WTC11 (cell line): ENCODE measurements at regions not wholly inside any gene's neighbourhood (a gene's known extent, or its start where the extent isn't known, plus 50 kb on each side); places are given as distances from the start of the nearest gene placed in this dataset.

Experiments
- ATAC-seq: fragments of 200-7000 bp; cut with Tn5 transposase; 2 replicates; pipeline ENCODE4 v1.10.0; 2021; ENCODE audit warnings: mild to moderate bottlenecking, moderate library complexity
- CTCF ChIA-PET: fragments of 300-600 bp; sonication (Branson Sonifier 250); formaldehyde crosslinking; loops from one replicate; lab custom pipeline; 2021; ENCODE audit warnings: antibody characterized with exemption; lab: Charles Lee
- POLR2A ChIA-PET: fragments of 350-600 bp; sonication (Branson Sonifier 250); formaldehyde crosslinking; loops from one replicate; lab custom pipeline; 2021; ENCODE audit warnings: antibody characterized with exemption; lab: Charles Lee
- DNase-seq: peaks from one replicate; pipeline ENCODE4 v3.0.0; 2021; ENCODE audit warnings: low spot score
- H3K27ac Mint-ChIP-seq: 2 replicates; pipeline ENCODE4 v1.8.0; 2021; ENCODE audit warnings: mixed read lengths
- H3K27me3 Mint-ChIP-seq: 2 replicates; pipeline ENCODE4 v1.8.0; 2021; ENCODE audit warnings: low read depth, mild to moderate bottlenecking, moderate library complexity, mixed read lengths
- H3K36me3 Mint-ChIP-seq: 2 replicates; pipeline ENCODE4 v1.8.0; 2021; ENCODE audit warnings: mixed read lengths
- H3K4me1 Mint-ChIP-seq: 2 replicates; pipeline ENCODE4 v1.8.0; 2022; ENCODE audit warnings: mixed read lengths
- H3K4me3 Mint-ChIP-seq: 2 replicates; pipeline ENCODE4 v1.8.0; 2021; ENCODE audit warnings: mild to moderate bottlenecking, moderate library complexity, mixed read lengths
- H3K9me3 Mint-ChIP-seq: 2 replicates; pipeline ENCODE4 v1.8.0; 2021; ENCODE audit warnings: mixed read lengths
- ATF1 ChIP-seq: sonication (generic); formaldehyde crosslinking; IDR thresholded peaks from 2 replicates; pipeline ENCODE4 v1.8.1; 2023; ENCODE audit warnings: mild to moderate bottlenecking, moderate library complexity, missing genetic modification reagents
- ATF3 ChIP-seq: sonication (generic); formaldehyde crosslinking; conservative IDR thresholded peaks from 2 replicates; pipeline ENCODE4 v1.8.1; 2022; ENCODE audit warnings: mild to moderate bottlenecking, missing genetic modification reagents
- ATF6 ChIP-seq: sonication (generic); formaldehyde crosslinking; IDR thresholded peaks from 2 replicates; pipeline ENCODE4 v1.8.1; 2023; ENCODE audit warnings: mild to moderate bottlenecking, missing genetic modification reagents
- CBFB ChIP-seq: sonication (generic); formaldehyde crosslinking; IDR thresholded peaks from 2 replicates; pipeline ENCODE4 v1.8.1; 2022; ENCODE audit warnings: mild to moderate bottlenecking, low read depth, missing genetic modification reagents
- ELF4 ChIP-seq: sonication (generic); formaldehyde crosslinking; IDR thresholded peaks from 2 replicates; pipeline ENCODE4 v1.8.1; 2022; ENCODE audit warnings: low read depth, mild to moderate bottlenecking, moderate library complexity, missing genetic modification reagents
- ETV6 ChIP-seq: sonication (generic); formaldehyde crosslinking; IDR thresholded peaks from 2 replicates; pipeline ENCODE4 v1.8.1; 2022; ENCODE audit warnings: mild to moderate bottlenecking, missing genetic modification reagents
- FOXJ3 ChIP-seq: sonication (generic); formaldehyde crosslinking; IDR thresholded peaks from 2 replicates; pipeline ENCODE4 v1.9.0; 2021; ENCODE audit warnings: missing genetic modification reagents, mild to moderate bottlenecking, borderline replicate concordance
- FOXP1 ChIP-seq: sonication (generic); formaldehyde crosslinking; IDR thresholded peaks from 2 replicates; pipeline ENCODE4 v1.8.0; 2022; ENCODE audit warnings: missing genetic modification reagents, mild to moderate bottlenecking, moderate library complexity, borderline replicate concordance
- GABPB1 ChIP-seq: sonication (generic); formaldehyde crosslinking; IDR thresholded peaks from 2 replicates; pipeline ENCODE4 v1.8.1; 2023; ENCODE audit warnings: mild to moderate bottlenecking, missing genetic modification reagents
- GRHL2 ChIP-seq: fragments of 250-450 bp; sonication (Bioruptor Pico); IDR thresholded peaks from 2 replicates; pipeline ENCODE4 v1.8.0; 2022; ENCODE audit warnings: mild to moderate bottlenecking, moderate library complexity; ENCODE audit not compliant: insufficient replicate concordance, severe bottlenecking
- JAZF1 ChIP-seq: fragments of 250-450 bp; sonication (Bioruptor Pico); IDR thresholded peaks from 2 replicates; pipeline ENCODE4 v1.9.0; 2021; ENCODE audit warnings: moderate library complexity, mild to moderate bottlenecking, inconsistent platforms
- KAT7 ChIP-seq: sonication (generic); formaldehyde crosslinking; IDR thresholded peaks from 2 replicates; pipeline ENCODE4 v1.8.1; 2023; ENCODE audit warnings: missing genetic modification reagents, mild to moderate bottlenecking, borderline replicate concordance
- NR1H2 ChIP-seq: sonication (generic); formaldehyde crosslinking; IDR thresholded peaks from 2 replicates; pipeline ENCODE4 v1.9.0; 2021; ENCODE audit warnings: mild to moderate bottlenecking, moderate library complexity, missing genetic modification reagents
- PRRX2 ChIP-seq: fragments of 250-450 bp; sonication (Bioruptor Pico); IDR thresholded peaks from 2 replicates; pipeline ENCODE4 v1.8.0; 2021; ENCODE audit warnings: mild to moderate bottlenecking
- SMAD3 ChIP-seq: sonication (generic); formaldehyde crosslinking; IDR thresholded peaks from 2 replicates; pipeline ENCODE4 v1.8.0; 2022; ENCODE audit warnings: missing genetic modification reagents, mild to moderate bottlenecking, borderline replicate concordance
- TEAD1 ChIP-seq: sonication (generic); formaldehyde crosslinking; IDR thresholded peaks from 2 replicates; pipeline ENCODE4 v1.8.0; 2022; ENCODE audit warnings: mild to moderate bottlenecking, missing genetic modification reagents
- TP53 ChIP-seq: sonication (generic); formaldehyde crosslinking; IDR thresholded peaks from 2 replicates; pipeline ENCODE4 v1.8.1; 2023; ENCODE audit warnings: mild to moderate bottlenecking, missing genetic modification reagents
- USF1 ChIP-seq: sonication (generic); formaldehyde crosslinking; IDR thresholded peaks from 2 replicates; pipeline ENCODE4 v1.8.0; 2022; ENCODE audit warnings: mild to moderate bottlenecking, missing genetic modification reagents
- ZNF219 ChIP-seq: sonication (generic); formaldehyde crosslinking; IDR thresholded peaks from 2 replicates; pipeline ENCODE4 v1.8.0; 2023; ENCODE audit warnings: missing genetic modification reagents, mild to moderate bottlenecking, borderline replicate concordance
- ZNF671 ChIP-seq: fragments of 250-450 bp; sonication (Bioruptor Pico); IDR thresholded peaks from 2 replicates; pipeline ENCODE4 v1.8.0; 2021; ENCODE audit warnings: mild to moderate bottlenecking
- TF ChIP-seq, protein P1 (sequence below): sonication (generic); formaldehyde crosslinking; IDR thresholded peaks from 2 replicates; pipeline ENCODE4 v1.8.1; 2023; ENCODE audit warnings: mild to moderate bottlenecking, missing genetic modification reagents, borderline replicate concordance
- TF ChIP-seq, protein P2 (sequence below): sonication (generic); formaldehyde crosslinking; IDR thresholded peaks from 2 replicates; pipeline ENCODE4 v1.8.0; 2023; ENCODE audit warnings: missing genetic modification reagents, mild to moderate bottlenecking, borderline replicate concordance
- TF ChIP-seq, protein P3 (sequence below): fragments of 250-450 bp; sonication (Bioruptor Pico); IDR thresholded peaks from 2 replicates; pipeline ENCODE4 v1.8.0; 2021; ENCODE audit warnings: mild to moderate bottlenecking

- ChIA-PET POLR2A (no interaction called here), CTCF (no interaction called here)
- peaks cover 11% of the 10 kb centered on the region; the same call in 1 of the 2 replicates for H3K27me3 Mint-ChIP-seq
- DNase-seq = no peak
- TF ChIP-seq TEAD1 (CRISPR knock-in tag) = no peak
- TF ChIP-seq, protein P1, sequence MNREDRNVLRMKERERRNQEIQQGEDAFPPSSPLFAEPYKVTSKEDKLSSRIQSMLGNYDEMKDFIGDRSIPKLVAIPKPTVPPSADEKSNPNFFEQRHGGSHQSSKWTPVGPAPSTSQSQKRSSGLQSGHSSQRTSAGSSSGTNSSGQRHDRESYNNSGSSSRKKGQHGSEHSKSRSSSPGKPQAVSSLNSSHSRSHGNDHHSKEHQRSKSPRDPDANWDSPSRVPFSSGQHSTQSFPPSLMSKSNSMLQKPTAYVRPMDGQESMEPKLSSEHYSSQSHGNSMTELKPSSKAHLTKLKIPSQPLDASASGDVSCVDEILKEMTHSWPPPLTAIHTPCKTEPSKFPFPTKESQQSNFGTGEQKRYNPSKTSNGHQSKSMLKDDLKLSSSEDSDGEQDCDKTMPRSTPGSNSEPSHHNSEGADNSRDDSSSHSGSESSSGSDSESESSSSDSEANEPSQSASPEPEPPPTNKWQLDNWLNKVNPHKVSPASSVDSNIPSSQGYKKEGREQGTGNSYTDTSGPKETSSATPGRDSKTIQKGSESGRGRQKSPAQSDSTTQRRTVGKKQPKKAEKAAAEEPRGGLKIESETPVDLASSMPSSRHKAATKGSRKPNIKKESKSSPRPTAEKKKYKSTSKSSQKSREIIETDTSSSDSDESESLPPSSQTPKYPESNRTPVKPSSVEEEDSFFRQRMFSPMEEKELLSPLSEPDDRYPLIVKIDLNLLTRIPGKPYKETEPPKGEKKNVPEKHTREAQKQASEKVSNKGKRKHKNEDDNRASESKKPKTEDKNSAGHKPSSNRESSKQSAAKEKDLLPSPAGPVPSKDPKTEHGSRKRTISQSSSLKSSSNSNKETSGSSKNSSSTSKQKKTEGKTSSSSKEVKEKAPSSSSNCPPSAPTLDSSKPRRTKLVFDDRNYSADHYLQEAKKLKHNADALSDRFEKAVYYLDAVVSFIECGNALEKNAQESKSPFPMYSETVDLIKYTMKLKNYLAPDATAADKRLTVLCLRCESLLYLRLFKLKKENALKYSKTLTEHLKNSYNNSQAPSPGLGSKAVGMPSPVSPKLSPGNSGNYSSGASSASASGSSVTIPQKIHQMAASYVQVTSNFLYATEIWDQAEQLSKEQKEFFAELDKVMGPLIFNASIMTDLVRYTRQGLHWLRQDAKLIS (CRISPR knock-in tag) = no peak
- no peak for TF ChIP-seq SMAD3 (CRISPR knock-in tag)
- no peak for TF ChIP-seq ZNF219
- no peak for TF ChIP-seq CBFB
- no peak for TF ChIP-seq ELF4
- no peak for TF ChIP-seq PRRX2 (CRISPR knock-in tag)
- H3K36me3 Mint-ChIP-seq = no peaks in the 10 kb centered on the region
- no peak overlapping the region for H3K4me3 Mint-ChIP-seq
- peaks cover 22% of the 10 kb centered on the region for H3K4me1 Mint-ChIP-seq
- no peak overlapping the region for H3K27ac Mint-ChIP-seq
- peaks cover 5% of the 10 kb centered on the region; the same call in 1 of the 2 replicates for H3K9me3 Mint-ChIP-seq
- no peak for ATAC-seq
Measured at GRCh38 chr12:115377230-115377629, 693.3 kb upstream of the TBX3 start.

DNA sequence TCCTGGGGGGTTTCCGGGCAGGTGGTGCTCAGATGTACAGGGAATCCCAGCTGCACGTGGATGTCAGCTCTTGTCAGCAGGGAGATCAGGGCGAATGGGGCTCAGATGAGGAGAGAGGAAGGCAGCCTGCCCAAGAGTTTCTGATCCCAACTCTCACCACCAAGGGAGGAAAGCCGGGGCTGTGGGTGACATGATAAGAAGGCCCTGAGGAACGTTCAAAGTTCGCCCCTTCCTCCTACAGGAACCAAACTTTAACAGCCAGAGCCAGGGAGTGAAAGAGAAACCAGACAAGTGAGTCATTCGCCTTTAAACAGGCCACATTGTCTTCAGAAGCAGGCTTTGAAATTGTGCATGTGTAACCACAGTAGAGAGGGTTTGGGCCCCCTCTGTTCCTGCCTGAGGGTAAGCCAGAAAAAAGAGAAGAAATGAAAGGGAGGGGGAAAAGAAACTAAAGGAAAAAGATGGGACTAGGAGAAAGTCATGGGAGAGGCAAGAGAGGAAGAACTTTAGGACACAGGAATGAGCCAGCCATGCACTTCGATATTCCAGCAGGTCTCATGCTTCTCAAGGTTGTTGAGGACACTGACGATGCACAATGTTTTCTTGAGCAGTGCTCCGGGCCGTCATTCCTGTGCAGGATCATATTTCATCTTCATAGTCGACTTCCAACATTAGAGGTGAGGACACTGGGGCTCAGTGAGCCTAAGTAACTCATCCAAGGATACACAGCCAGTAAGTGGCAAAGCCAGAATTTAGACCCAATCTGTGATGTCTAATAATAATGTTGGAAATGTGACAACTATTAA is 691.4 kb upstream of the TBX3 start:
- peaks cover 17% of the 10 kb centered on the region for H3K4me1 Mint-ChIP-seq
- peaks cover 5% of the 10 kb centered on the region; the same call in 1 of the 2 replicates for H3K9me3 Mint-ChIP-seq
- TF ChIP-seq GABPB1 (CRISPR knock-in tag) (no peak), ZNF219 (no peak), FOXJ3 (CRISPR knock-in tag) (no peak), GRHL2 (no peak), TP53 (CRISPR knock-in tag) (no peak), NR1H2 (no peak), USF1 (no peak), KAT7 (CRISPR knock-in tag) (no peak), ETV6 (CRISPR knock-in tag) (no peak), JAZF1 (no peak), FOXP1 (CRISPR knock-in tag) (no peak), TEAD1 (CRISPR knock-in tag) (no peak), ATF1 (CRISPR knock-in tag) (no peak), ZNF671 (CRISPR knock-in tag) (no peak), ATF3 (CRISPR knock-in tag) (no peak), ATF6 (CRISPR knock-in tag) (no peak)
- TF ChIP-seq, protein P2, sequence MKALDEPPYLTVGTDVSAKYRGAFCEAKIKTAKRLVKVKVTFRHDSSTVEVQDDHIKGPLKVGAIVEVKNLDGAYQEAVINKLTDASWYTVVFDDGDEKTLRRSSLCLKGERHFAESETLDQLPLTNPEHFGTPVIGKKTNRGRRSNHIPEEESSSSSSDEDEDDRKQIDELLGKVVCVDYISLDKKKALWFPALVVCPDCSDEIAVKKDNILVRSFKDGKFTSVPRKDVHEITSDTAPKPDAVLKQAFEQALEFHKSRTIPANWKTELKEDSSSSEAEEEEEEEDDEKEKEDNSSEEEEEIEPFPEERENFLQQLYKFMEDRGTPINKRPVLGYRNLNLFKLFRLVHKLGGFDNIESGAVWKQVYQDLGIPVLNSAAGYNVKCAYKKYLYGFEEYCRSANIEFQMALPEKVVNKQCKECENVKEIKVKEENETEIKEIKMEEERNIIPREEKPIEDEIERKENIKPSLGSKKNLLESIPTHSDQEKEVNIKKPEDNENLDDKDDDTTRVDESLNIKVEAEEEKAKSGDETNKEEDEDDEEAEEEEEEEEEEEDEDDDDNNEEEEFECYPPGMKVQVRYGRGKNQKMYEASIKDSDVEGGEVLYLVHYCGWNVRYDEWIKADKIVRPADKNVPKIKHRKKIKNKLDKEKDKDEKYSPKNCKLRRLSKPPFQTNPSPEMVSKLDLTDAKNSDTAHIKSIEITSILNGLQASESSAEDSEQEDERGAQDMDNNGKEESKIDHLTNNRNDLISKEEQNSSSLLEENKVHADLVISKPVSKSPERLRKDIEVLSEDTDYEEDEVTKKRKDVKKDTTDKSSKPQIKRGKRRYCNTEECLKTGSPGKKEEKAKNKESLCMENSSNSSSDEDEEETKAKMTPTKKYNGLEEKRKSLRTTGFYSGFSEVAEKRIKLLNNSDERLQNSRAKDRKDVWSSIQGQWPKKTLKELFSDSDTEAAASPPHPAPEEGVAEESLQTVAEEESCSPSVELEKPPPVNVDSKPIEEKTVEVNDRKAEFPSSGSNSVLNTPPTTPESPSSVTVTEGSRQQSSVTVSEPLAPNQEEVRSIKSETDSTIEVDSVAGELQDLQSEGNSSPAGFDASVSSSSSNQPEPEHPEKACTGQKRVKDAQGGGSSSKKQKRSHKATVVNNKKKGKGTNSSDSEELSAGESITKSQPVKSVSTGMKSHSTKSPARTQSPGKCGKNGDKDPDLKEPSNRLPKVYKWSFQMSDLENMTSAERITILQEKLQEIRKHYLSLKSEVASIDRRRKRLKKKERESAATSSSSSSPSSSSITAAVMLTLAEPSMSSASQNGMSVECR (CRISPR knock-in tag) = no peak
- TF ChIP-seq, protein P3, sequence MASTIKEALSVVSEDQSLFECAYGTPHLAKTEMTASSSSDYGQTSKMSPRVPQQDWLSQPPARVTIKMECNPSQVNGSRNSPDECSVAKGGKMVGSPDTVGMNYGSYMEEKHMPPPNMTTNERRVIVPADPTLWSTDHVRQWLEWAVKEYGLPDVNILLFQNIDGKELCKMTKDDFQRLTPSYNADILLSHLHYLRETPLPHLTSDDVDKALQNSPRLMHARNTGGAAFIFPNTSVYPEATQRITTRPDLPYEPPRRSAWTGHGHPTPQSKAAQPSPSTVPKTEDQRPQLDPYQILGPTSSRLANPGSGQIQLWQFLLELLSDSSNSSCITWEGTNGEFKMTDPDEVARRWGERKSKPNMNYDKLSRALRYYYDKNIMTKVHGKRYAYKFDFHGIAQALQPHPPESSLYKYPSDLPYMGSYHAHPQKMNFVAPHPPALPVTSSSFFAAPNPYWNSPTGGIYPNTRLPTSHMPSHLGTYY = no peak
- TF ChIP-seq, all 79 proteins: peak for 0
- Mint-ChIP-seq H3K4me3 (no peak overlapping the region), H3K27me3 (peaks cover 11% of the 10 kb centered on the region; the same call in 1 of the 2 replicates), H3K36me3 (no peaks in the 10 kb centered on the region), H3K27ac (no peak overlapping the region)
- ChIA-PET CTCF (no interaction called here), POLR2A (no interaction called here)
- DNase-seq (no peak), ATAC-seq (no peak)
